Ovary (tissue), 7 donors: ENCODE measurements at regions not wholly inside any gene's neighbourhood (a gene's known extent, or its start where the extent isn't known, plus 50 kb on each side); places are given as distances from the start of the nearest gene placed in this dataset.

Experiments
- DNase-seq, 5 donors: peaks; one replicate each; pipeline ENCODE4 v3.0.0-alpha.2; 2019 to 2020
- H3K27ac ChIP-seq, 2 donors: fragments of 200-600 bp; one replicate each; pipeline versions ENCODE4 v1.5.1 to v1.8.0; 2019 to 2022
- H3K27me3 ChIP-seq: fragments of 200-600 bp; one replicate; pipeline ENCODE4 v1.8.0; 2022
- H3K36me3 ChIP-seq: fragments of 200-600 bp; sonication (generic); one replicate; pipeline ENCODE4 v1.5.1; 2019
- H3K4me1 ChIP-seq: one replicate; pipeline ENCODE4 v1.8.1; 2013; ENCODE audit warnings: mild to moderate bottlenecking, moderate library complexity; ENCODE audit not compliant: insufficient read depth
- H3K4me3 ChIP-seq: fragments of 200-600 bp; sonication (generic); one replicate; pipeline ENCODE4 v1.5.1; 2017
- H3K9me3 ChIP-seq, 2 donors: fragments of 200-600 bp in 1 of 2; sonication (generic) in 1 of 2; one replicate each; pipeline versions ENCODE4 v1.5.1 to v1.8.1; 2013 to 2019; ENCODE audit warnings: mild to moderate bottlenecking in 1 of 2, moderate library complexity in 1 of 2
- EP300 ChIP-seq: sonication (generic); formaldehyde crosslinking; IDR thresholded peaks from one replicate; pipeline ENCODE4 v1.6.1; 2017; ENCODE audit warnings: antibody characterized with exemption
- POLR2A ChIP-seq: fragments of 450-650 bp; IDR thresholded peaks from one replicate; pipeline ENCODE4 v1.6.1; 2017; ENCODE audit warnings: antibody characterized with exemption, mild to moderate bottlenecking, moderate library complexity
- WGBS, 3 donors: extraction: QIAGEN DNeasy Blood & Tissue Kit in 1 of 3; methylation state at CpG; one replicate each; pipeline versions ENCODE4 v1.1.5 to v1.1.7; 2013 to 2017; 5-methylcytosine and 5-hydroxymethylcytosine counted together
- intact Hi-C, 4 donors: fragments of 100-400 bp; cut with DNase I; formaldehyde crosslinking; loops; one replicate each; pipeline versions ENCODE4 v1.11.0 to v1.15.1; 2022 to 2023
- TF ChIP-seq, protein P1 (sequence below), 3 donors: fragments of 450-650 bp in 2 of 3; fragments of 200-600 bp in 1 of 3; IDR thresholded peaks; one replicate each; pipeline versions ENCODE4 v1.5.1 to v1.8.0; 2016 to 2022; ENCODE audit warnings: antibody characterized with exemption in 3 of 3, mild to moderate bottlenecking in 1 of 3
- donor health status: DM: no; HTN: no; CAD: no; lungs with moderate emphysema.
- donor health status: DM: no; HTN: no; CAD: no.
- donor health status: Bipolar disorder and iron deficiency.
- donor health status: DM: no; HTN: no; CAD: no.
- donor health status: DM: yes; HTN: yes; CAD: no.

DNA sequence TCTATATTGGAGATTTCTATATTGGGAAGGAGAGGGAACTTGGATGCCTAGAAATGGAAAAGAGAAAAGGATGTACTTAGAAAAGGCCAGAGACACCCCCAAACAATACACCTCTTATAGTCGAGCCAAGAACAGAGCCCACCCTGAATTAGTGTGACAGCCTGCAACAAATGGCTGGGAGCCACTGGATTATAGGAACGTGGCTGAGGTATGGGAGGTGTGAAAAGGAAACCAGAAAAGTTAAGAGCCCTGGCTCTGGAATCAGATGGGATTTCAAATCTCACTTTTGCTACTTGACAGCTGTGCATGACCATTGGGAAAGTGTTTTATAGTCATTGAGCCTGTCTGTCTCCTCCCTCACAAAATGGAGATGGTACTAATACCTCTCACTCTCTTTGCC, 394.0 kb downstream of the ZNF521 start:
- WGBS, 3 donors, result 81 to 87% (median 85%) methylated on average over 2 of the region's 2 CpGs
- intact Hi-C loops, result no loop called here
- TF ChIP-seq EP300 (no peak), POLR2A (no peak)
- TF ChIP-seq, protein P1, sequence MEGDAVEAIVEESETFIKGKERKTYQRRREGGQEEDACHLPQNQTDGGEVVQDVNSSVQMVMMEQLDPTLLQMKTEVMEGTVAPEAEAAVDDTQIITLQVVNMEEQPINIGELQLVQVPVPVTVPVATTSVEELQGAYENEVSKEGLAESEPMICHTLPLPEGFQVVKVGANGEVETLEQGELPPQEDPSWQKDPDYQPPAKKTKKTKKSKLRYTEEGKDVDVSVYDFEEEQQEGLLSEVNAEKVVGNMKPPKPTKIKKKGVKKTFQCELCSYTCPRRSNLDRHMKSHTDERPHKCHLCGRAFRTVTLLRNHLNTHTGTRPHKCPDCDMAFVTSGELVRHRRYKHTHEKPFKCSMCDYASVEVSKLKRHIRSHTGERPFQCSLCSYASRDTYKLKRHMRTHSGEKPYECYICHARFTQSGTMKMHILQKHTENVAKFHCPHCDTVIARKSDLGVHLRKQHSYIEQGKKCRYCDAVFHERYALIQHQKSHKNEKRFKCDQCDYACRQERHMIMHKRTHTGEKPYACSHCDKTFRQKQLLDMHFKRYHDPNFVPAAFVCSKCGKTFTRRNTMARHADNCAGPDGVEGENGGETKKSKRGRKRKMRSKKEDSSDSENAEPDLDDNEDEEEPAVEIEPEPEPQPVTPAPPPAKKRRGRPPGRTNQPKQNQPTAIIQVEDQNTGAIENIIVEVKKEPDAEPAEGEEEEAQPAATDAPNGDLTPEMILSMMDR (IDR thresholded peaks at IDR 0.05), result no peak

DNA sequence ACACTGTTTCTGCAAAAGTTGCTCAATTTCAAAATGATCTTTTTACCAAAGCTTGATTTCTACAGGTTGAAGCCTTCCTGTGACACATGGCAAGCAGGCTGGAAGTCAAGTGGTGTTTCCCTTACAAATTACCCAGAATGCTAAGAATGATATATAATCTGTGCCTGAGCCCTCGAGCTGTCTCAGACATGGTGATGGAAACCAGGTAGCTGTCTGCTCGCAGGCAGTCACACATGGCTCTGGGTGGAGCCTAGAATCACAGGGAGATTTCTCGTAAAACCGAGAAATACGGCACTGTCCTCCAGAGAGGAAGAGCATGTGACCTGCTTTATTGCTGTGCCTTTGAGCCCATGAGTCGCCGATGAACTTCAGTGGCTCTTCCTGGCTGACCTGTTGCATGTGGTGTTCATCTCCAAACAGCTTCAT, 392.9 kb downstream of the ZNF521 start:
- no peak overlapping the region for H3K27ac ChIP-seq
- TF ChIP-seq EP300, result no peak
- no peak for TF ChIP-seq POLR2A
- TF ChIP-seq, protein P1 (IDR thresholded peaks at IDR 0.05), result no peak
- intact Hi-C loops, result no loop called here
- H3K4me1 ChIP-seq, result no peaks in the 10 kb centered on the region
- no peaks in the 10 kb centered on the region for H3K9me3 ChIP-seq
- H3K4me3 ChIP-seq, result no peak overlapping the region
- 63 to 68% (median 65%) methylated on average over 7 of the region's 7 CpGs for WGBS, 3 donors
- H3K36me3 ChIP-seq, result no peaks in the 10 kb centered on the region
- no peak for DNase-seq
- no peaks in the 10 kb centered on the region for H3K27me3 ChIP-seq

More for the DNA sequence above, 394.0 kb downstream of the ZNF521 start:
- Histone ChIP-seq H3K27me3 (no peaks in the 10 kb centered on the region), H3K9me3 (no peaks in the 10 kb centered on the region), H3K4me3 (no peak overlapping the region), H3K27ac (no peak overlapping the region), H3K36me3 (no peaks in the 10 kb centered on the region), H3K4me1 (no peaks in the 10 kb centered on the region)
- no peak for DNase-seq

- H3K27ac ChIP-seq, result no peak overlapping the region
- H3K36me3 ChIP-seq, result no peaks in the 10 kb centered on the region
- no peak for DNase-seq
- H3K9me3 ChIP-seq, result no peaks in the 10 kb centered on the region
- H3K27me3 ChIP-seq, result no peaks in the 10 kb centered on the region
- intact Hi-C loops, result loop anchor here in 1 of 4 donors (10.0 kb wide), 1 partner anchor 1291 kb away; no protein-coding TSS in a partner anchor
- H3K4me1 ChIP-seq, result no peaks in the 10 kb centered on the region
- 66 to 74% (median 70%) methylated on average over 4 of the region's 4 CpGs for WGBS, 3 donors
- no peak overlapping the region for H3K4me3 ChIP-seq
- no peak for TF ChIP-seq EP300
- TF ChIP-seq POLR2A, result no peak
- TF ChIP-seq, protein P1 (IDR thresholded peaks at IDR 0.05), result no peak
These were observed 387.8 kb downstream of the ZNF521 start for GRCh38 chr18:24964216-24964615.

DNA sequence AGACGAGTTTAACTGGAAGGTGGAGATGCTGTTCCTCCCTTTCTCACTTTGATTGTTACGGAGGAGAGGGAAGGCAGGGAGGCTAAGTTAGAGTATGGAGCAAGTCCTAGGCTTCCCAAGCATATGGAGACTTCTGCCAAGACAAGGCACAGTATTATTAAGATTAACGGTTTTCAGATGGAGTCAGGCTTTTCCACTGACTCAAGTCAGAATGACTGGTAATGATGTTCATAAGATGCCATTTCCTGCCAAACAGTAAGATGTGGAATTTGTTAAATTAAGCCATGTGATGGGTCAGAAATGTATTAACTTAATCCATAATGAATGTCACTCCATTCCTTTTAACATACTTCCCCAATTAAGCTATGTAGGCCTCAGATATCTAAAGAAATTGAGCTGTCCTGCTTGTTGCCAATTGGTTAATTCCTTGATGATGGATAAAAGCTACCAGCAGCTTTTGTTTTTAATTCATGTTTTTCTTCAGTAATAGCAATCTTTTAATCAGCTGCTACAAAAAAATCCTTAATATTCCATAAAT, 383.7 kb downstream of the ZNF521 start:
- 89 to 95% (median 92%) methylated on average over 3 of the region's 3 CpGs for WGBS, 3 donors
- TF ChIP-seq, protein P1 (IDR thresholded peaks at IDR 0.05), result no peak
- TF ChIP-seq EP300, result no peak
- DNase-seq, result no peak
- intact Hi-C loops, result loop anchor here in 1 of 4 donors (10.0 kb wide), 1 partner anchor 1286 kb away; no protein-coding TSS in a partner anchor
- H3K4me3 ChIP-seq, result no peak overlapping the region
- H3K4me1 ChIP-seq, result no peaks in the 10 kb centered on the region
- H3K27ac ChIP-seq, result no peak overlapping the region
- no peaks in the 10 kb centered on the region for H3K9me3 ChIP-seq
- no peaks in the 10 kb centered on the region for H3K27me3 ChIP-seq
- no peaks in the 10 kb centered on the region for H3K36me3 ChIP-seq
